PC-3 (cell line): ENCODE measurements at regions not wholly inside any gene's neighbourhood (a gene's known extent, or its start where the extent isn't known, plus 50 kb on each side); places are given as distances from the start of the nearest gene placed in this dataset.

Experiments
- ATAC-seq: fragments of 200-7000 bp; cut with Tn5 transposase; 2 replicates; pipeline ENCODE4 v1.9.1; 2020; ENCODE audit warnings: mild to moderate bottlenecking, moderate library complexity
- BruUV-seq: library from RNA; stranded (reverse); fragments of 400-500 nt; replicated peaks from 2 replicates; lab custom pipeline; 2021; lab: Mats Ljungman, UMichigan
- CTCF ChIA-PET: fragments of 300-600 bp; sonication (Branson Sonifier 250); formaldehyde crosslinking; loops from one replicate; lab custom pipeline; 2022; ENCODE audit warnings: antibody characterized with exemption; lab: Charles Lee
- POLR2A ChIA-PET: fragments of 300-600 bp; sonication (Branson Sonifier 250); formaldehyde crosslinking; loops from one replicate; lab custom pipeline; 2022; ENCODE audit warnings: antibody characterized with exemption; ENCODE audit not compliant: unreplicated experiment; lab: Charles Lee
- DNase-seq: peaks from one replicate; pipeline ENCODE4 v3.0.0-alpha.2; 2015
- H2AFZ ChIP-seq: fragments of 300-600 bp; sonication (generic); 2 replicates; pipeline ENCODE4 v1.6.0; 2016; ENCODE audit warnings: antibody characterized with exemption, low read length
- H3F3A ChIP-seq: fragments of 300-600 bp; sonication (generic); one replicate; pipeline ENCODE4 v1.6.0; 2017; ENCODE audit warnings: antibody characterized with exemption, low read length, control low read depth, mild to moderate bottlenecking; ENCODE audit not compliant: unreplicated experiment
- H3K27ac ChIP-seq: fragments of 300-600 bp; sonication (generic); 2 replicates; pipeline ENCODE4 v1.5.1; 2016; ENCODE audit warnings: mild to moderate bottlenecking, low read length
- H3K27me3 ChIP-seq: fragments of 300-600 bp; sonication (generic); 2 replicates; pipeline ENCODE4 v1.6.1; 2016; ENCODE audit warnings: low read length, mixed read lengths
- H3K36me3 ChIP-seq: fragments of 300-600 bp; sonication (generic); 2 replicates; pipeline ENCODE4 v1.6.1; 2016; ENCODE audit warnings: low read depth, mixed run types, low read length, mixed read lengths
- H3K4me1 ChIP-seq: fragments of 300-600 bp; sonication (generic); 2 replicates; pipeline ENCODE4 v1.5.1; 2016; ENCODE audit warnings: low read length; ENCODE audit not compliant: insufficient read depth
- H3K4me2 ChIP-seq: fragments of 300-600 bp; sonication (generic); 2 replicates; pipeline ENCODE4 v1.6.0; 2016; ENCODE audit warnings: low read length
- H3K4me3 ChIP-seq: fragments of 300-600 bp; sonication (generic); 2 replicates; pipeline ENCODE4 v1.5.1; 2016; ENCODE audit warnings: mild to moderate bottlenecking, low read length, mixed read lengths
- H3K79me2 ChIP-seq: fragments of 300-600 bp; sonication (generic); 2 replicates; pipeline ENCODE4 v1.6.1; 2017; ENCODE audit warnings: low read length, mixed read lengths
- H3K9ac ChIP-seq: fragments of 300-600 bp; sonication (generic); 2 replicates; pipeline ENCODE4 v1.6.0; 2016; ENCODE audit warnings: mild to moderate bottlenecking, low read length
- H3K9me2 ChIP-seq: fragments of 300-600 bp; sonication (generic); replicated peaks from 2 replicates; pipeline ENCODE4 v1.6.1; 2016; ENCODE audit warnings: mixed run types, low read length, mixed read lengths
- H3K9me3 ChIP-seq: fragments of 300-600 bp; sonication (generic); 2 replicates; pipeline ENCODE4 v1.6.1; 2016; ENCODE audit warnings: low read length, mixed read lengths
- H4K20me1 ChIP-seq: fragments of 300-600 bp; sonication (generic); 2 replicates; pipeline ENCODE4 v1.6.1; 2016; ENCODE audit warnings: low read length, mixed read lengths
- EZH2 ChIP-seq: fragments of 300-600 bp; sonication (generic); IDR thresholded peaks from one replicate; pipeline ENCODE4 v1.6.1; 2017; ENCODE audit warnings: antibody characterized with exemption, mild to moderate bottlenecking, low read length; ENCODE audit not compliant: unreplicated experiment
- EZH2phosphoT487 ChIP-seq: fragments of 300-600 bp; sonication (generic); IDR thresholded peaks from 2 replicates; pipeline ENCODE4 v1.6.1; 2018; ENCODE audit warnings: mild to moderate bottlenecking, antibody characterized with exemption, low read length, borderline replicate concordance
- intact Hi-C: fragments of 100-400 bp; cut with micrococcal nuclease; formaldehyde crosslinking; loops from 2 replicates; pipeline ENCODE4 v1.9.0; 2023
- TF ChIP-seq, protein P1 (sequence below): fragments of 300-600 bp; sonication (generic); conservative IDR thresholded peaks from 2 replicates; pipeline ENCODE4 v1.5.1; 2017; ENCODE audit warnings: antibody characterized with exemption, low read depth, mild to moderate bottlenecking, low read length

DNA sequence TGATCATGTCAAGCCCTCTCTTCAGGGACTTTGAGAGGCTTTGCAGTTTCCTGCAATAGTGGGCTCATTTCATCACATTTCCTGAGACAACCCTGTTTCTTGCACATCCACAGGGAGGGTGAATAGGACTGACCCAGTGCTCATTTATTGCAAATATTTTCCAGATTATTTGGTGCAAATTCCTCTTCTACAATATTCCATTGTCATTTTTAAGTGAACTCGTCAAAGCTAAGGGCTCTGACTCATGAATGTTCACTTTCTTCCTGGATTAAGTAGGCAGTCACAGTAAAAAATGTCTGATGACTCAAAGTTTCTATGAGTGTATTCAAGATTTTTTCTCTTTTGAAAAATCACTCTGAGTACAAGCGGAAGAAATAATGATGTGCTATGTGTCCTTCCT is 225.5 kb upstream of the GALNT5 start:
- TF ChIP-seq, protein P1, sequence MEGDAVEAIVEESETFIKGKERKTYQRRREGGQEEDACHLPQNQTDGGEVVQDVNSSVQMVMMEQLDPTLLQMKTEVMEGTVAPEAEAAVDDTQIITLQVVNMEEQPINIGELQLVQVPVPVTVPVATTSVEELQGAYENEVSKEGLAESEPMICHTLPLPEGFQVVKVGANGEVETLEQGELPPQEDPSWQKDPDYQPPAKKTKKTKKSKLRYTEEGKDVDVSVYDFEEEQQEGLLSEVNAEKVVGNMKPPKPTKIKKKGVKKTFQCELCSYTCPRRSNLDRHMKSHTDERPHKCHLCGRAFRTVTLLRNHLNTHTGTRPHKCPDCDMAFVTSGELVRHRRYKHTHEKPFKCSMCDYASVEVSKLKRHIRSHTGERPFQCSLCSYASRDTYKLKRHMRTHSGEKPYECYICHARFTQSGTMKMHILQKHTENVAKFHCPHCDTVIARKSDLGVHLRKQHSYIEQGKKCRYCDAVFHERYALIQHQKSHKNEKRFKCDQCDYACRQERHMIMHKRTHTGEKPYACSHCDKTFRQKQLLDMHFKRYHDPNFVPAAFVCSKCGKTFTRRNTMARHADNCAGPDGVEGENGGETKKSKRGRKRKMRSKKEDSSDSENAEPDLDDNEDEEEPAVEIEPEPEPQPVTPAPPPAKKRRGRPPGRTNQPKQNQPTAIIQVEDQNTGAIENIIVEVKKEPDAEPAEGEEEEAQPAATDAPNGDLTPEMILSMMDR = no peak
- TF ChIP-seq EZH2phosphoT487 = no peak
- TF ChIP-seq EZH2 = no peak

DNA sequence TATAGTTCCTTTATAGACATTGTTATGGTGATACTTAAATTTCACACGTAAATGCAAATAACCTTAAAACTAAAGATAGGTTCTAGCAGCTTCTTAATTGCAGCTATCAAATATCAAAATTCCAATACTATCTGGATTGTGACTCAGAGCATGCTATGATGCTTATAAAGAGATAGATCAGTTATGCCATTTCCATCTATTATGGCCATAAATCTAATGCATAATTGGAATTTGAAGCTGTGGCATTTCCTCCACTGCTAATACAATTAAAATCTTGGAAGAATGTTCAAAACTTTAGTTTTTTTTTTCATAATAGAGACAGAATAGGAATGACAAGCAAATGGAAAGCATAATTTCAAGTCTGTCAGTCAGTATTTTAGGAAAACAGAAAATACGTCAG is 220.8 kb upstream of the GALNT5 start:
- H2AFZ ChIP-seq = no peak overlapping the region
- H3K4me3 ChIP-seq = no peak overlapping the region
- H3K9me2 ChIP-seq = no peaks in the 10 kb centered on the region
- H4K20me1 ChIP-seq = no peaks in the 10 kb centered on the region
- ATAC-seq (no peak), DNase-seq (no peak)
- no peak overlapping the region for H3K27ac ChIP-seq
- no peaks in the 10 kb centered on the region for H3K79me2 ChIP-seq
- intact Hi-C loops = loop anchor here (10.0 kb wide), 1 partner anchor 572 kb away; no protein-coding TSS in a partner anchor
- POLR2A ChIA-PET = interaction anchor here (0.7 kb wide), 1 partner anchor 573 kb away, joined by 3 read pairs; no protein-coding TSS in a partner anchor
- CTCF ChIA-PET = no interaction called here
- H3K4me2 ChIP-seq = no peak overlapping the region
- H3K4me1 ChIP-seq = peaks cover 29% of the 10 kb centered on the region
- no peaks in the 10 kb centered on the region for H3F3A ChIP-seq
- no TSS peak for BruUV-seq
- no peak overlapping the region for H3K9ac ChIP-seq
- TF ChIP-seq, protein P1 = no peak
- TF ChIP-seq EZH2phosphoT487 (no peak), EZH2 (no peak)
- no peaks in the 10 kb centered on the region for H3K27me3 ChIP-seq
- no peaks in the 10 kb centered on the region for H3K9me3 ChIP-seq
- H3K36me3 ChIP-seq = no peaks in the 10 kb centered on the region

More for the DNA sequence above, 225.5 kb upstream of the GALNT5 start:
- no peaks in the 10 kb centered on the region for H3K79me2 ChIP-seq
- H3K9me2 ChIP-seq = no peaks in the 10 kb centered on the region
- no peaks in the 10 kb centered on the region for H4K20me1 ChIP-seq
- intact Hi-C loops = loop anchor here (1.0 to 10.0 kb wide), 7 partner anchors 32 to 690 kb away; no protein-coding TSS in a partner anchor
- ATAC-seq (peak; percentile 95), DNase-seq (peak; percentile 96)
- peak overlapping the region; percentile 54 for H3K4me2 ChIP-seq
- H3K27me3 ChIP-seq = no peaks in the 10 kb centered on the region
- no peaks in the 10 kb centered on the region for H3F3A ChIP-seq
- no peak overlapping the region for H2AFZ ChIP-seq
- H3K36me3 ChIP-seq = no peaks in the 10 kb centered on the region
- H3K27ac ChIP-seq = peak overlapping the region; percentile 85
- peak overlapping the region; percentile 17; the same call in 1 of the 2 replicates for H3K9ac ChIP-seq
- no peaks in the 10 kb centered on the region for H3K9me3 ChIP-seq
- H3K4me1 ChIP-seq = peaks cover 30% of the 10 kb centered on the region
- no TSS peak for BruUV-seq
- ChIA-PET POLR2A (no interaction called here), CTCF (interaction anchor here (0.7 kb wide), 1 partner anchor 24 kb away, joined by 3 read pairs; no protein-coding TSS in a partner anchor)
- H3K4me3 ChIP-seq = no peak overlapping the region

DNA sequence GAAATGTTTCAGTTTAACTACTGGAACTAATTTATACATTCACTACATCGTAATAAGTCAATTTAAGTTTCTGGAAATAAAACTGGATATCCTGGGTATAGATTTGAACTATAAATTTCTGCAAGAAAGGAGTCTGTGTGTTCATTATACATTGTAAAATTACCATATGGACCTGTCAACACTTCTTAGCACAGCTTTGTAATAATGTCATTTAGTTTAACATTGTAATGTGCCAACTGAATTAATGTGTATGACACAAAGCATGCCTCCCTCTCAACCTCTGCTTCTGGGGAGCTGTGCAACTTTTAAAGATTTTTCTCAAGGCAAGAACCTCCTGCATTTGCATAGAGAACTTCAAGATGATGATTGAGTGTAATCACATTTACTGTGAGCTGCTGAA is 213.7 kb upstream of the GALNT5 start:
- Histone ChIP-seq H3K9me2 (no peaks in the 10 kb centered on the region), H3F3A (no peaks in the 10 kb centered on the region), H3K27ac (no peak overlapping the region), H3K4me3 (no peak overlapping the region), H3K4me2 (no peak overlapping the region), H3K36me3 (no peaks in the 10 kb centered on the region), H3K9me3 (no peaks in the 10 kb centered on the region), H3K4me1 (peaks cover 7% of the 10 kb centered on the region), H3K79me2 (no peaks in the 10 kb centered on the region), H3K27me3 (no peaks in the 10 kb centered on the region), H3K9ac (no peak overlapping the region), H2AFZ (no peak overlapping the region), H4K20me1 (no peaks in the 10 kb centered on the region)
- CTCF ChIA-PET = no interaction called here
- TF ChIP-seq EZH2 (no peak), EZH2phosphoT487 (no peak)
- TF ChIP-seq, protein P1 = no peak
- BruUV-seq = no TSS peak
- DNase-seq = no peak
- ATAC-seq = no peak
- intact Hi-C loops = no loop called here
- POLR2A ChIA-PET = no interaction called here
